Spleen (tissue), 11 donors: ENCODE measurements at regions not wholly inside any gene's neighbourhood (a gene's known extent, or its start where the extent isn't known, plus 50 kb on each side); places are given as distances from the start of the nearest gene placed in this dataset.

Source experiments
- DNase-seq: peaks from one replicate; pipeline ENCODE4 v3.0.0-alpha.2; 2020
- H3K27ac ChIP-seq, 8 donors: fragments of 200-600 bp; sonication (generic) in 7 of 8; 1 replicate in 4 of 8; 2 replicates in 4 of 8; pipeline versions ENCODE4 v1.5.0 to v1.8.0; 2016 to 2021; ENCODE audit warnings: inconsistent platforms in 4 of 8, mild to moderate bottlenecking in 4 of 8, moderate library complexity in 1 of 8
- H3K27me3 ChIP-seq, 7 donors: fragments of 200-600 bp; sonication (generic) in 6 of 7; replicated peaks in 1 of 7; 1 replicate in 4 of 7; 2 replicates in 3 of 7; pipeline versions ENCODE4 v1.5.0 to v1.8.0; 2016 to 2021; ENCODE audit warnings: inconsistent platforms in 3 of 7, mild to moderate bottlenecking in 1 of 7
- H3K36me3 ChIP-seq, 6 donors: fragments of 200-600 bp; sonication (generic) in 5 of 6; 1 replicate in 4 of 6; 2 replicates in 2 of 6; pipeline versions ENCODE4 v1.5.0 to v1.8.0; 2016 to 2021; ENCODE audit warnings: inconsistent platforms in 2 of 6
- H3K4me1 ChIP-seq, 6 donors: fragments of 200-600 bp; sonication (generic) in 5 of 6; 1 replicate in 3 of 6; 2 replicates in 3 of 6; pipeline versions ENCODE4 v1.5.0 to v1.8.0; 2016 to 2021; ENCODE audit warnings: inconsistent platforms in 3 of 6
- H3K4me3 ChIP-seq, 8 donors: fragments of 200-600 bp; sonication (generic) in 7 of 8; 1 replicate in 4 of 8; 2 replicates in 4 of 8; pipeline versions ENCODE4 v1.5.0 to v1.8.0; 2016 to 2021; ENCODE audit warnings: inconsistent platforms in 4 of 8, mild to moderate bottlenecking in 4 of 8, moderate library complexity in 2 of 8
- H3K9me3 ChIP-seq, 8 donors: fragments of 200-600 bp; sonication (generic) in 7 of 8; 1 replicate in 4 of 8; 2 replicates in 4 of 8; pipeline versions ENCODE4 v1.5.0 to v1.8.0; 2016 to 2021; ENCODE audit warnings: inconsistent platforms in 4 of 8
- POLR2A ChIP-seq, 3 donors: fragments of 450-650 bp; IDR thresholded peaks; one replicate each; pipeline ENCODE4 v1.5.1; 2017; ENCODE audit warnings: antibody characterized with exemption in 3 of 3, mild to moderate bottlenecking in 1 of 3
- POLR2AphosphoS5 ChIP-seq, 3 donors: sonication (generic); formaldehyde crosslinking; IDR thresholded peaks; one replicate each; pipeline ENCODE4 v1.5.1; 2017; ENCODE audit warnings: antibody characterized with exemption in 3 of 3
- WGBS, 5 donors: extraction: QIAGEN DNeasy Blood & Tissue Kit in 3 of 5; methylation state at CpG; one replicate each; pipeline versions ENCODE4 v1.1.5 to v1.1.7; 2013 to 2018; 5-methylcytosine and 5-hydroxymethylcytosine counted together
- intact Hi-C: fragments of 100-400 bp; cut with DNase I; formaldehyde crosslinking; loops from one replicate; pipeline ENCODE4 v1.15.0; 2023; ENCODE audit warnings: low total_unique reads
- TF ChIP-seq, protein P1 (sequence below), 11 experiments: fragments of 200-600 bp in 7 of 11; fragments of 450-650 bp in 4 of 11; sonication (generic) in 4 of 11; IDR thresholded peaks in 8 of 11; conservative IDR thresholded peaks in 3 of 11; 1 replicate in 7 of 11; 2 replicates in 4 of 11; pipeline versions ENCODE4 v1.4.0 to v1.8.0; 2016 to 2021; ENCODE audit warnings: antibody characterized with exemption in 11 of 11, inconsistent platforms in 4 of 11, mild to moderate bottlenecking in 1 of 11
- donor health status: healthy with polysubstance abuse.
- donor health status: DM: no; HTN: no; CAD: no; lungs with moderate emphysema.
- donor health status: DM: no; HTN: no; CAD: no.
- donor health status: Bipolar disorder and iron deficiency.
- donor health status: healthy.
- donor health status: DM: no; HTN: no; CAD: no.
- donor health status: DM: yes; HTN: yes; CAD: no.

GRCh38 chr16:64715624-64716023 lies 406.2 kb downstream of the CDH11 start:
- Histone ChIP-seq H3K4me3 (no peak overlapping the region), H3K9me3 (peaks cover 0 to 19% (median 6%) of the 10 kb centered on the region in 8 donors), H3K36me3 (no peaks in the 10 kb centered on the region), H3K4me1 (no peaks in the 10 kb centered on the region), H3K27me3 (no peaks in the 10 kb centered on the region), H3K27ac (no peak overlapping the region)
- DNase-seq = no peak
- TF ChIP-seq, protein P1, sequence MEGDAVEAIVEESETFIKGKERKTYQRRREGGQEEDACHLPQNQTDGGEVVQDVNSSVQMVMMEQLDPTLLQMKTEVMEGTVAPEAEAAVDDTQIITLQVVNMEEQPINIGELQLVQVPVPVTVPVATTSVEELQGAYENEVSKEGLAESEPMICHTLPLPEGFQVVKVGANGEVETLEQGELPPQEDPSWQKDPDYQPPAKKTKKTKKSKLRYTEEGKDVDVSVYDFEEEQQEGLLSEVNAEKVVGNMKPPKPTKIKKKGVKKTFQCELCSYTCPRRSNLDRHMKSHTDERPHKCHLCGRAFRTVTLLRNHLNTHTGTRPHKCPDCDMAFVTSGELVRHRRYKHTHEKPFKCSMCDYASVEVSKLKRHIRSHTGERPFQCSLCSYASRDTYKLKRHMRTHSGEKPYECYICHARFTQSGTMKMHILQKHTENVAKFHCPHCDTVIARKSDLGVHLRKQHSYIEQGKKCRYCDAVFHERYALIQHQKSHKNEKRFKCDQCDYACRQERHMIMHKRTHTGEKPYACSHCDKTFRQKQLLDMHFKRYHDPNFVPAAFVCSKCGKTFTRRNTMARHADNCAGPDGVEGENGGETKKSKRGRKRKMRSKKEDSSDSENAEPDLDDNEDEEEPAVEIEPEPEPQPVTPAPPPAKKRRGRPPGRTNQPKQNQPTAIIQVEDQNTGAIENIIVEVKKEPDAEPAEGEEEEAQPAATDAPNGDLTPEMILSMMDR (IDR thresholded peaks at IDR 0.05 in 8 of 11, conservative IDR thresholded peaks at IDR 0.05 in 3 of 11) = no peak
- TF ChIP-seq POLR2AphosphoS5 (IDR thresholded peaks at IDR 0.05) (no peak), POLR2A (IDR thresholded peaks at IDR 0.05) (no peak)
- 71 to 100% (median 88%) methylated on average over 2 of the region's 2 CpGs for WGBS, 5 donors
- intact Hi-C loops = no loop called here

DNA sequence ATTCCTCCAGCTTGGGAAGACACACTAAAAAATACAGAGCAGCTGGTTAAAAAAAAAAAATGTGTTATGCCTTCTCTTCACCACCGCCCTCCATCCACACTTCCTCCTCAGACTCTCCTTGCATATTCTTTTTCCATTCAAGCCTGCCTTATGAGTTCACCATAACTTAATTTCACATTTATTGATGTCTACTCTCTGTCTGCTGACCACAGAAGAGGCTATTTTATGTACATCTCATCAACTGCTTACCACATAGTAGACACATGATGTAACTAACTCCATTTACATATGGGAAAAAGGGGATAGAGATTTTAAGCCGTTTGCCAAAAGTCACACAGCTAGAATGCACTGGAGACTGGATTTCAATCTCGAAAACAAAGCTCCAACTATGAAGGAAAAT lies 409.8 kb downstream of the CDH11 start:
- TF ChIP-seq, protein P1 (IDR thresholded peaks at IDR 0.05 in 8 of 11, conservative IDR thresholded peaks at IDR 0.05 in 3 of 11) = no peak
- TF ChIP-seq POLR2AphosphoS5 (IDR thresholded peaks at IDR 0.05) (no peak), POLR2A (IDR thresholded peaks at IDR 0.05) (no peak)
- H3K27me3 ChIP-seq = no peaks in the 10 kb centered on the region
- intact Hi-C loops = no loop called here
- no peaks in the 10 kb centered on the region for H3K36me3 ChIP-seq
- H3K9me3 ChIP-seq = peaks cover 0 to 23% (median 6%) of the 10 kb centered on the region in 8 donors
- WGBS, 5 donors = 59 to 76% (median 66%) methylated on average over 3 of the region's 3 CpGs
- H3K27ac ChIP-seq = no peak overlapping the region
- H3K4me3 ChIP-seq = no peak overlapping the region
- H3K4me1 ChIP-seq = no peaks in the 10 kb centered on the region
- no peak for DNase-seq

DNA sequence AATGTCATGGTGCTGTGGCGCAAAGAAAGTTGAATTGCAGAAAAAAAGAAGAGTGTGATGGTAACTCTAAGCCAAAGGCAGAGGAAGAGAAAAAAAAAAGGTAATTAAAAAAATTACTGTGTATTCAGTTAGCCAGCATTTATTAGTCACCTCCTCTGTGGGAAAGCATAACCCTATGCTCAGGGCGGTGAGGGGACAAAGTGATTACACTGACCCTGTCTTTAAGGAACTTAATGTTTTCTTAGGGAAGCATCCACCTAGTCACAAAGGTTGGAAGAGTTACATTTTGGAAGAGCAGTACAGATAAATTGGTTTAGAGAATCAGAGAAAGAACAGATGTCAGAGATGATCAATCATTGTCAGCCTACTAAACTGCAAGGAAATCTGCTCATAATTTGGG lies 410.3 kb downstream of the CDH11 start:
- H3K9me3 ChIP-seq = peaks cover 0 to 23% (median 6%) of the 10 kb centered on the region in 8 donors
- WGBS, 5 donors = 75 to 87% (median 85%) methylated on average over 2 of the region's 2 CpGs
- no peak for DNase-seq
- no peaks in the 10 kb centered on the region for H3K36me3 ChIP-seq
- H3K27me3 ChIP-seq = no peaks in the 10 kb centered on the region
- TF ChIP-seq, protein P1 (IDR thresholded peaks at IDR 0.05 in 8 of 11, conservative IDR thresholded peaks at IDR 0.05 in 3 of 11) = no peak
- TF ChIP-seq POLR2AphosphoS5 (IDR thresholded peaks at IDR 0.05) (no peak), POLR2A (IDR thresholded peaks at IDR 0.05) (no peak)
- H3K4me1 ChIP-seq = no peaks in the 10 kb centered on the region
- no peak overlapping the region for H3K4me3 ChIP-seq
- intact Hi-C loops = no loop called here
- H3K27ac ChIP-seq = no peak overlapping the region

- WGBS, 5 donors = 72 to 86% (median 79%) methylated on average over 4 of the region's 4 CpGs
- Histone ChIP-seq H3K9me3 (peaks cover 0 to 23% (median 6%) of the 10 kb centered on the region in 8 donors), H3K27me3 (no peaks in the 10 kb centered on the region), H3K27ac (no peak overlapping the region), H3K4me3 (no peak overlapping the region), H3K36me3 (no peaks in the 10 kb centered on the region), H3K4me1 (no peaks in the 10 kb centered on the region)
- DNase-seq = no peak
- TF ChIP-seq, protein P1 (IDR thresholded peaks at IDR 0.05 in 8 of 11, conservative IDR thresholded peaks at IDR 0.05 in 3 of 11) = no peak
- no peak for TF ChIP-seq POLR2AphosphoS5 (IDR thresholded peaks at IDR 0.05)
- no peak for TF ChIP-seq POLR2A (IDR thresholded peaks at IDR 0.05)
- intact Hi-C loops = no loop called here
Measured at GRCh38 chr16:64711026-64711425, 410.8 kb downstream of the CDH11 start.
